HEK293 (cell line): ENCODE measurements at regions not wholly inside any gene's neighbourhood (a gene's known extent, or its start where the extent isn't known, plus 50 kb on each side); places are given as distances from the start of the nearest gene placed in this dataset.
A peak's percentile ranks its signal among the peaks of the same experiment; 100 is the strongest.

Source experiments
- GLIS2 ChIP-seq: fragments of 450-650 bp; formaldehyde crosslinking; IDR thresholded peaks from 2 replicates; pipeline ENCODE4 v1.5.1; 2016; ENCODE audit warnings: missing biosample characterization, missing genetic modification characterization
- HOXA7 ChIP-seq: sonication (generic); formaldehyde crosslinking; IDR thresholded peaks from 2 replicates; pipeline ENCODE4 v1.8.1; 2022; ENCODE audit warnings: missing genetic modification reagents, borderline replicate concordance
- SP2 ChIP-seq: fragments of 450-650 bp; formaldehyde crosslinking; IDR thresholded peaks from 2 replicates; pipeline ENCODE4 v1.5.1; 2016; ENCODE audit warnings: missing biosample characterization, missing genetic modification characterization
- SP7 ChIP-seq: fragments of 450-650 bp; formaldehyde crosslinking; IDR thresholded peaks from 2 replicates; pipeline ENCODE4 v1.5.1; 2016; ENCODE audit warnings: missing biosample characterization, missing genetic modification characterization
- ZNF133 ChIP-seq: fragments of 450-650 bp; formaldehyde crosslinking; IDR thresholded peaks from 2 replicates; pipeline ENCODE4 v1.5.1; 2016; ENCODE audit warnings: missing biosample characterization, missing genetic modification characterization
- ZNF16 ChIP-seq: fragments of 450-650 bp; formaldehyde crosslinking; IDR thresholded peaks from 2 replicates; pipeline ENCODE4 v1.5.1; 2016; ENCODE audit warnings: low read depth, missing biosample characterization, missing genetic modification characterization
- ZNF202 ChIP-seq: fragments of 450-650 bp; formaldehyde crosslinking; IDR thresholded peaks from 2 replicates; pipeline ENCODE4 v1.5.1; 2016; ENCODE audit warnings: missing biosample characterization, missing genetic modification characterization, borderline replicate concordance
- ZNF266 ChIP-seq: fragments of 450-650 bp; formaldehyde crosslinking; IDR thresholded peaks from 2 replicates; pipeline ENCODE4 v1.5.1; 2016; ENCODE audit warnings: missing biosample characterization, missing genetic modification characterization, low read depth
- ZNF394 ChIP-seq: fragments of 450-650 bp; formaldehyde crosslinking; IDR thresholded peaks from 2 replicates; pipeline ENCODE4 v1.5.1; 2016; ENCODE audit warnings: missing biosample characterization, missing genetic modification characterization, mild to moderate bottlenecking, moderate library complexity, borderline replicate concordance
- ZNF426 ChIP-seq: fragments of 450-650 bp; formaldehyde crosslinking; IDR thresholded peaks from 2 replicates; pipeline ENCODE4 v1.5.1; 2017; ENCODE audit warnings: missing biosample characterization, missing genetic modification characterization, mild to moderate bottlenecking, inconsistent platforms, moderate library complexity
- ZNF510 ChIP-seq: fragments of 450-650 bp; formaldehyde crosslinking; IDR thresholded peaks from 2 replicates; pipeline ENCODE4 v1.5.1; 2018; ENCODE audit warnings: mild to moderate bottlenecking, missing genetic modification characterization, missing biosample characterization; ENCODE audit not compliant: insufficient replicate concordance
- ZNF529 ChIP-seq: fragments of 450-650 bp; formaldehyde crosslinking; IDR thresholded peaks from 2 replicates; pipeline ENCODE4 v1.5.1; 2017; ENCODE audit warnings: missing genetic modification characterization, missing biosample characterization; ENCODE audit not compliant: insufficient replicate concordance
- ZNF596 ChIP-seq: fragments of 450-650 bp; IDR thresholded peaks from 2 replicates; pipeline ENCODE4 v1.5.0; 2018; ENCODE audit warnings: missing biosample characterization, mild to moderate bottlenecking, missing genetic modification characterization, moderate library complexity
- ZNF623 ChIP-seq: fragments of 450-650 bp; formaldehyde crosslinking; IDR thresholded peaks from 2 replicates; pipeline ENCODE4 v1.5.1; 2016; ENCODE audit warnings: missing biosample characterization, missing genetic modification characterization
- ZNF654 ChIP-seq: fragments of 450-650 bp; formaldehyde crosslinking; IDR thresholded peaks from 2 replicates; pipeline ENCODE4 v1.5.1; 2016; ENCODE audit warnings: low read depth, missing biosample characterization, missing genetic modification characterization
- ZNF677 ChIP-seq: fragments of 450-650 bp; IDR thresholded peaks from 2 replicates; pipeline ENCODE4 v1.5.0; 2018; ENCODE audit warnings: missing biosample characterization, mild to moderate bottlenecking, missing genetic modification characterization, moderate library complexity
- ZSCAN30 ChIP-seq: fragments of 450-650 bp; IDR thresholded peaks from 2 replicates; pipeline ENCODE4 v1.5.1; 2018; ENCODE audit warnings: missing biosample characterization, mild to moderate bottlenecking, missing genetic modification characterization, moderate library complexity
- TF ChIP-seq, protein P1 (sequence below): fragments of 450-650 bp; formaldehyde crosslinking; IDR thresholded peaks from 2 replicates; pipeline ENCODE4 v1.5.1; 2016; ENCODE audit warnings: missing biosample characterization, missing genetic modification characterization, borderline replicate concordance
- TF ChIP-seq, protein P2 (sequence below): fragments of 450-650 bp; formaldehyde crosslinking; IDR thresholded peaks from 2 replicates; pipeline ENCODE4 v1.5.1; 2016; ENCODE audit warnings: missing biosample characterization, missing genetic modification characterization, low read depth
- TF ChIP-seq, protein P3 (sequence below): fragments of 450-650 bp; formaldehyde crosslinking; conservative IDR thresholded peaks from 2 replicates; pipeline ENCODE4 v1.5.1; 2016; ENCODE audit warnings: low read depth, missing biosample characterization, missing genetic modification characterization

DNA sequence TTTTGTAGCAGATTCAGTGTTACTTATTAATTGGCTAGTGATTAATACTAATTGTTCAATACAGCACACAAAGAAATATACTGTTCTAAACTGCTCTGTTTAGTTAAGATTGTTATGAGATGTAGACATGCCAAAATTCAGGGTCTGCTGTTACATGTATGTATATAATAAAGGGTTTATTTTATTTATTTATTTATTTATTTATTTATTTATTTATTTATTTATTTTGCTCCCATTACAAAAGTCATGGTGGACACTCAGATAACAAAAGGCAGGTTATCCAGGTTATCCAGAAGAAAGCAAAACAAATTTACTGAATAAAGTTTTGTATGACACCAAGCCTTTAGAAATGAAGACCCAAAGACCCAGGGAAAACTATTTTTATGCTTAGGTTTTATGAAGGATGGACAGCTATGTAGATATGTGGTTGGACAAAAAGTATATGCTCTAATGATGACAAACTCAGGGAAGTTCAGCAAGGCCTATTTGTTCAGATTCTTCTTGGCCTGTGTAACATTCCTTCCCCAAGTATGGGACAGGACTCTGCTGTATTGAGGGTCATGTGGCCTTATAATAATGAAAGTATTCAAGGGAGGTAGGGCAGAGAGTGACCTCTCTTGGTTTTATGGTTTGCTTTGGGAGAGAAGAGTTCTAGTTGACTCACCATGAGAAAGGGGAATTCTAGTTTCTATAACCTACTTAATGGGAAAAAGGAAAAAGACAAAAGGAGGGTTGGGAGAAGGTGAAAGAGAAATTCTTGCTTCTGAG is 1056.8 kb downstream of the ROBO2 start (continued):
- TF ChIP-seq, protein P1, sequence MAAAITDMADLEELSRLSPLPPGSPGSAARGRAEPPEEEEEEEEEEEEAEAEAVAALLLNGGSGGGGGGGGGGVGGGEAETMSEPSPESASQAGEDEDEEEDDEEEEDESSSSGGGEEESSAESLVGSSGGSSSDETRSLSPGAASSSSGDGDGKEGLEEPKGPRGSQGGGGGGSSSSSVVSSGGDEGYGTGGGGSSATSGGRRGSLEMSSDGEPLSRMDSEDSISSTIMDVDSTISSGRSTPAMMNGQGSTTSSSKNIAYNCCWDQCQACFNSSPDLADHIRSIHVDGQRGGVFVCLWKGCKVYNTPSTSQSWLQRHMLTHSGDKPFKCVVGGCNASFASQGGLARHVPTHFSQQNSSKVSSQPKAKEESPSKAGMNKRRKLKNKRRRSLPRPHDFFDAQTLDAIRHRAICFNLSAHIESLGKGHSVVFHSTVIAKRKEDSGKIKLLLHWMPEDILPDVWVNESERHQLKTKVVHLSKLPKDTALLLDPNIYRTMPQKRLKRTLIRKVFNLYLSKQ (tag by site-specific recombination), result peak; percentile 17; the same call in 1 of the 2 replicates
- TF ChIP-seq, protein P2, sequence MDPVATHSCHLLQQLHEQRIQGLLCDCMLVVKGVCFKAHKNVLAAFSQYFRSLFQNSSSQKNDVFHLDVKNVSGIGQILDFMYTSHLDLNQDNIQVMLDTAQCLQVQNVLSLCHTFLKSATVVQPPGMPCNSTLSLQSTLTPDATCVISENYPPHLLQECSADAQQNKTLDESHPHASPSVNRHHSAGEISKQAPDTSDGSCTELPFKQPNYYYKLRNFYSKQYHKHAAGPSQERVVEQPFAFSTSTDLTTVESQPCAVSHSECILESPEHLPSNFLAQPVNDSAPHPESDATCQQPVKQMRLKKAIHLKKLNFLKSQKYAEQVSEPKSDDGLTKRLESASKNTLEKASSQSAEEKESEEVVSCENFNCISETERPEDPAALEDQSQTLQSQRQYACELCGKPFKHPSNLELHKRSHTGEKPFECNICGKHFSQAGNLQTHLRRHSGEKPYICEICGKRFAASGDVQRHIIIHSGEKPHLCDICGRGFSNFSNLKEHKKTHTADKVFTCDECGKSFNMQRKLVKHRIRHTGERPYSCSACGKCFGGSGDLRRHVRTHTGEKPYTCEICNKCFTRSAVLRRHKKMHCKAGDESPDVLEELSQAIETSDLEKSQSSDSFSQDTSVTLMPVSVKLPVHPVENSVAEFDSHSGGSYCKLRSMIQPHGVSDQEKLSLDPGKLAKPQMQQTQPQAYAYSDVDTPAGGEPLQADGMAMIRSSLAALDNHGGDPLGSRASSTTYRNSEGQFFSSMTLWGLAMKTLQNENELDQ (tag by site-specific recombination), result no peak
- no peak for TF ChIP-seq ZSCAN30
- TF ChIP-seq HOXA7 (CRISPR knock-in tag), result no peak
- TF ChIP-seq, protein P3, sequence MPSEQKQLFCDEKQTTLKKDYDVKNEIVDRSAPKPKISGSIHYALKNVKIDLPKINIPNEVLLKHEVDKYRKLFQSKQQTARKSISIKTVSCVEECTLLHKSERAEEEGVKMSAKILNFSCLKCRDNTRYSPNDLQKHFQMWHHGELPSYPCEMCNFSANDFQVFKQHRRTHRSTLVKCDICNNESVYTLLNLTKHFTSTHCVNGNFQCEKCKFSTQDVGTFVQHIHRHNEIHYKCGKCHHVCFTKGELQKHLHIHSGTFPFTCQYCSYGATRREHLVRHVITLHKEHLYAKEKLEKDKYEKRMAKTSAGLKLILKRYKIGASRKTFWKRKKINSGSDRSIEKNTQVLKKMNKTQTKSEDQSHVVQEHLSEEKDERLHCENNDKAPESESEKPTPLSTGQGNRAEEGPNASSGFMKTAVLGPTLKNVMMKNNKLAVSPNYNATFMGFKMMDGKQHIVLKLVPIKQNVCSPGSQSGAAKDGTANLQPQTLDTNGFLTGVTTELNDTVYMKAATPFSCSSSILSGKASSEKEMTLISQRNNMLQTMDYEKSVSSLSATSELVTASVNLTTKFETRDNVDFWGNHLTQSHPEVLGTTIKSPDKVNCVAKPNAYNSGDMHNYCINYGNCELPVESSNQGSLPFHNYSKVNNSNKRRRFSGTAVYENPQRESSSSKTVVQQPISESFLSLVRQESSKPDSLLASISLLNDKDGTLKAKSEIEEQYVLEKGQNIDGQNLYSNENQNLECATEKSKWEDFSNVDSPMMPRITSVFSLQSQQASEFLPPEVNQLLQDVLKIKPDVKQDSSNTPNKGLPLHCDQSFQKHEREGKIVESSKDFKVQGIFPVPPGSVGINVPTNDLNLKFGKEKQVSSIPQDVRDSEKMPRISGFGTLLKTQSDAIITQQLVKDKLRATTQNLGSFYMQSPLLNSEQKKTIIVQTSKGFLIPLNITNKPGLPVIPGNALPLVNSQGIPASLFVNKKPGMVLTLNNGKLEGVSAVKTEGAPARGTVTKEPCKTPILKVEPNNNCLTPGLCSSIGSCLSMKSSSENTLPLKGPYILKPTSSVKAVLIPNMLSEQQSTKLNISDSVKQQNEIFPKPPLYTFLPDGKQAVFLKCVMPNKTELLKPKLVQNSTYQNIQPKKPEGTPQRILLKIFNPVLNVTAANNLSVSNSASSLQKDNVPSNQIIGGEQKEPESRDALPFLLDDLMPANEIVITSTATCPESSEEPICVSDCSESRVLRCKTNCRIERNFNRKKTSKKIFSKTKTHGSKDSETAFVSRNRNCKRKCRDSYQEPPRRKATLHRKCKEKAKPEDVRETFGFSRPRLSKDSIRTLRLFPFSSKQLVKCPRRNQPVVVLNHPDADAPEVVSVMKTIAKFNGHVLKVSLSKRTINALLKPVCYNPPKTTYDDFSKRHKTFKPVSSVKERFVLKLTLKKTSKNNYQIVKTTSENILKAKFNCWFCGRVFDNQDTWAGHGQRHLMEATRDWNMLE (tag by site-specific recombination), result peak; percentile 80
- no peak for TF ChIP-seq GLIS2 (tag by site-specific recombination)
- TF ChIP-seq ZNF202, result peak; percentile 46; the same call in 1 of the 2 replicates
- no peak for TF ChIP-seq ZNF596 (tag by site-specific recombination)
- peak; percentile 81 for TF ChIP-seq ZNF426 (tag by site-specific recombination)
- no peak for TF ChIP-seq ZNF677
- TF ChIP-seq ZNF16, result no peak
- TF ChIP-seq ZNF529, result peak; percentile 33
- no peak for TF ChIP-seq ZNF133 (tag by site-specific recombination)
- TF ChIP-seq ZNF654 (tag by site-specific recombination), result peak; percentile 23
- TF ChIP-seq SP7 (tag by site-specific recombination), result no peak
- peak; percentile 67; the same call in 1 of the 2 replicates for TF ChIP-seq ZNF266 (tag by site-specific recombination)
- TF ChIP-seq ZNF394 (tag by site-specific recombination), result peak; percentile 85; the same call in 1 of the 2 replicates
- no peak for TF ChIP-seq SP2
- TF ChIP-seq ZNF510 (tag by site-specific recombination), result peak; percentile 26
- TF ChIP-seq ZNF623 (tag by site-specific recombination), result peak; percentile 61
